ENCODE measurements at regions not wholly inside any gene's neighbourhood (a gene's known extent, or its start where the extent isn't known, plus 50 kb on each side); places are given as distances from the start of the nearest gene placed in this dataset.

GRCh38 chr1:69513601-69514000 is 54.1 kb upstream of the LRRC7 start:
- DNase-seq (ENCODE audit: low spot score), result no peak

All from kidney capillary endothelial cell (primary cell).